GM12872 (cell line): ENCODE measurements at regions not wholly inside any gene's neighbourhood (a gene's known extent, or its start where the extent isn't known, plus 50 kb on each side); places are given as distances from the start of the nearest gene placed in this dataset.

Experiments
- CTCF ChIP-seq: IDR thresholded peaks from 3 replicates; pipeline ENCODE4 v1.5.1; 2011; ENCODE audit warnings: low read depth, mild to moderate bottlenecking, low read length, moderate library complexity; ENCODE audit not compliant: insufficient read depth

- no peak for TF ChIP-seq CTCF
Measured at GRCh38 chr12:58106195-58106594, 164.8 kb downstream of the ATP23 start.

- TF ChIP-seq CTCF: no peak
Measured at GRCh38 chr12:58117201-58117600, 175.8 kb downstream of the ATP23 start.

GRCh38 chr12:58117667-58118066 lies 176.3 kb downstream of the ATP23 start:
- no peak for TF ChIP-seq CTCF

GRCh38 chr12:58131986-58132755 lies 190.8 kb downstream of the ATP23 start:
- TF ChIP-seq CTCF: no peak

- no peak for TF ChIP-seq CTCF
Measured at GRCh38 chr12:58138424-58138823, 197.1 kb downstream of the ATP23 start.

- no peak for TF ChIP-seq CTCF
Measured at GRCh38 chr12:58139894-58140293, 198.5 kb downstream of the ATP23 start.

GRCh38 chr12:58140395-58140794 lies 199.0 kb downstream of the ATP23 start:
- TF ChIP-seq CTCF: no peak
